HG03175 (cell line): ENCODE measurements at regions not wholly inside any gene's neighbourhood (a gene's known extent, or its start where the extent isn't known, plus 50 kb on each side); places are given as distances from the start of the nearest gene placed in this dataset.

Source experiments
- ATAC-seq: cut with Tn5 transposase; IDR thresholded peaks from one replicate; pipeline ENCODE4 v1.9.1; 2021; ENCODE audit warnings: mild to moderate bottlenecking, moderate library complexity; ENCODE audit not compliant: unreplicated experiment

GRCh38 chr6:157769776-157770426 lies 53.1 kb upstream of the SNX9 start:
- ATAC-seq: no peak

GRCh38 chr6:157770946-157771345 lies 52.1 kb upstream of the SNX9 start:
- no peak for ATAC-seq

GRCh38 chr6:157772820-157773219 lies 50.2 kb upstream of the SNX9 start:
- ATAC-seq: no peak
